T-cell (primary cell): ENCODE measurements at regions not wholly inside any gene's neighbourhood (a gene's known extent, or its start where the extent isn't known, plus 50 kb on each side); places are given as distances from the start of the nearest gene placed in this dataset.

Source experiments
- ATAC-seq, 4 experiments: fragments of 200-7000 bp in 3 of 4; fragments of 150-1000 bp in 1 of 4; cut with Tn5 transposase; replicated peaks in 1 of 4; 1 replicate in 3 of 4; 2 replicates in 1 of 4; pipeline ENCODE4 v1.10.0; 2021; ENCODE audit warnings: moderate library complexity in 3 of 4, mild to moderate bottlenecking in 2 of 4, moderate number of reproducible peaks in 1 of 4
- CTCF ChIA-PET, 2 donors: fragments of 300-600 bp; sonication (Branson Sonifier 250); formaldehyde crosslinking; loops; one replicate each; lab custom pipeline; 2022; ENCODE audit warnings: antibody characterized with exemption in 2 of 2; lab: Charles Lee
- POLR2A ChIA-PET, 2 donors: fragments of 300-600 bp; sonication (Branson Sonifier 250); formaldehyde crosslinking; loops; one replicate each; lab custom pipeline; 2022; ENCODE audit warnings: antibody characterized with exemption in 2 of 2; lab: Charles Lee
- DNase-seq, 35 experiments: peaks; one replicate each; pipeline versions ENCODE4 v3.0.0 to v3.0.0-alpha.2; 2013 to 2023
- H3K27ac ChIP-seq: one replicate; pipeline ENCODE4 v1.5.1; 2013; ENCODE audit warnings: low read length
- H3K27me3 ChIP-seq, 2 experiments: replicated peaks in 1 of 2; 1 replicate in 1 of 2; 2 replicates in 1 of 2; pipeline versions ENCODE4 v1.6.1 to v1.7.0; 2013; ENCODE audit warnings: low read length in 1 of 2, mixed read lengths in 1 of 2; ENCODE audit not compliant: control insufficient read depth in 2 of 2, insufficient read depth in 2 of 2; ENCODE audit errors: extremely low read depth in 1 of 2
- H3K36me3 ChIP-seq, 2 donors: 1 replicate in 1 of 2; 2 replicates in 1 of 2; pipeline versions ENCODE4 v1.6.1 to v1.7.0; 2013; ENCODE audit warnings: low read length in 1 of 2; ENCODE audit not compliant: control insufficient read depth in 2 of 2, insufficient read depth in 1 of 2; ENCODE audit errors: extremely low read depth in 1 of 2
- H3K4me1 ChIP-seq, 2 experiments: 1 replicate in 1 of 2; 2 replicates in 1 of 2; pipeline versions ENCODE4 v1.6.1 to v1.7.0; 2013; ENCODE audit warnings: low read length in 2 of 2, mixed read lengths in 1 of 2; ENCODE audit not compliant: insufficient read depth in 2 of 2, control insufficient read depth in 1 of 2; ENCODE audit errors: extremely low read depth in 1 of 2
- H3K4me3 ChIP-seq, 2 donors: 1 replicate in 1 of 2; 2 replicates in 1 of 2; pipeline versions ENCODE4 v1.5.1 to v1.7.0; 2013; ENCODE audit warnings: mild to moderate bottlenecking in 2 of 2, low read length in 1 of 2, moderate library complexity in 1 of 2; ENCODE audit not compliant: control insufficient read depth in 1 of 2; ENCODE audit errors: extremely low read depth in 1 of 2
- H3K9me3 ChIP-seq: 2 replicates; pipeline ENCODE4 v1.7.0; 2013
- H3K27ac Mint-ChIP-seq, 2 donors: one replicate each; pipeline ENCODE4 v1.8.0; 2020 to 2021; ENCODE audit warnings: mild to moderate bottlenecking in 2 of 2, mixed read lengths in 2 of 2
- H3K27me3 Mint-ChIP-seq, 2 donors: one replicate each; pipeline ENCODE4 v1.8.0; 2021 to 2022; ENCODE audit warnings: mixed read lengths in 2 of 2
- H3K36me3 Mint-ChIP-seq: one replicate; pipeline ENCODE4 v1.8.0; 2021; ENCODE audit warnings: mixed read lengths
- H3K4me1 Mint-ChIP-seq, 3 donors: one replicate each; pipeline ENCODE4 v1.8.0; 2020 to 2022; ENCODE audit warnings: mixed read lengths in 3 of 3, mild to moderate bottlenecking in 1 of 3
- H3K4me3 Mint-ChIP-seq, 3 donors: one replicate each; pipeline ENCODE4 v1.8.0; 2020 to 2022; ENCODE audit warnings: mild to moderate bottlenecking in 3 of 3, mixed read lengths in 3 of 3, moderate library complexity in 3 of 3
- H3K9me3 Mint-ChIP-seq, 3 donors: one replicate each; pipeline ENCODE4 v1.8.0; 2020 to 2022; ENCODE audit warnings: mixed read lengths in 3 of 3
- WGBS: methylation state at CpG from one replicate; pipeline ENCODE4 v1.1.5; 2013; ENCODE audit warnings: missing lambda C conversion rate; ENCODE audit not compliant: insufficient coverage; 5-methylcytosine and 5-hydroxymethylcytosine counted together

DNA sequence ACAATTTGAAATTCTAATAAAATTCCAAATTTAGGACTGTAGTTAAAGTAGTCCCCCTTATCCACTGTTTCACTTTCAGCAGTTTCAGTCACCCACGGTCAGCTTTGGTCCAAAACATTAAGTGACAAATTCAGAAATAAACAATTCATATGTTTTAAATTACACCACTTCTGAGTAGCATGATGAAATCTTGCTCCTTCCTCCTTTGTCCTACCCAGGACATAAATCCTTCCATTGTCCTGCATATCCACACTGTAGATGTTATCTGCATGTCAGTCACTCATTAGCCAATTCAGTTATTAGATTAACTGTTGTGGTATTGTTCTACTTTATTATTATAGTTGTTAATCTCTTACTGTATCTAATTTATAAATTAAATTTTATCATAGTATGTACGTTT, 376.5 kb downstream of the SH3GL2 start:
- no peaks in the 10 kb centered on the region for H3K36me3 Mint-ChIP-seq
- Histone ChIP-seq H3K4me1 (no peaks in the 10 kb centered on the region), H3K4me3 (no peak overlapping the region), H3K36me3 (no peaks in the 10 kb centered on the region), H3K27me3 (no peaks in the 10 kb centered on the region), H3K27ac (no peak overlapping the region), H3K9me3 (no peaks in the 10 kb centered on the region)
- no peaks in the 10 kb centered on the region for H3K4me1 Mint-ChIP-seq
- WGBS: 63% methylated on average over 1 of the region's 2 CpGs
- no peak for DNase-seq
- CTCF ChIA-PET: no interaction called here
- no peaks in the 10 kb centered on the region for H3K27me3 Mint-ChIP-seq
- no peak overlapping the region for H3K4me3 Mint-ChIP-seq
- ATAC-seq: no peak
- POLR2A ChIA-PET: no interaction called here
- H3K9me3 Mint-ChIP-seq: peaks cover 0 to 6% (median 0%) of the 10 kb centered on the region in 3 donors
- no peak overlapping the region for H3K27ac Mint-ChIP-seq

DNA sequence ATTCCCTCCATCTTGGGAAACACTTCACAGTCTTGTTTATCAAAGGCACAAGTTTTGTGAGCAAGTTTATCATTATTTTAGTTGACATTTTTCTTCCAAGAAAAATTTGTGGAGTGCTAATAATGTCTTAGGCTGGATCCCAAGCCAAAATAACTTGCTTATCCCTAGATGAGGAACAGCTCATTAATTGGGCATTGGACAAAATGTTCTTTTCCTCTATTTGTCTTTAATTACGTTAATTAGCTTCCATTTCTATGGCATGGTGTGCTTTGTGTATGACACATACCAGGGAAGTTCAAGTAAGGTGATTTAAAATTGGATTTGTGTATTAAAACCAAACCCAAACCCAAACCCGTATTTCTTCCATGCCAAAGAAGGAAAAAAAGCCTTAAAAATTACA, 379.5 kb downstream of the SH3GL2 start:
- ChIA-PET POLR2A (no interaction called here), CTCF (no interaction called here)
- H3K4me1 ChIP-seq: no peaks in the 10 kb centered on the region
- no peaks in the 10 kb centered on the region for H3K27me3 ChIP-seq
- no CpG with 5 or more reads among the region's 2 CpGs for WGBS
- H3K4me3 Mint-ChIP-seq: no peak overlapping the region
- DNase-seq (no peak), ATAC-seq (no peak)
- no peak overlapping the region for H3K4me3 ChIP-seq
- H3K27ac ChIP-seq: no peak overlapping the region
- H3K4me1 Mint-ChIP-seq: no peaks in the 10 kb centered on the region
- no peak overlapping the region for H3K27ac Mint-ChIP-seq
- H3K36me3 Mint-ChIP-seq: no peaks in the 10 kb centered on the region
- H3K9me3 Mint-ChIP-seq: peaks cover 0 to 8% (median 4%) of the 10 kb centered on the region in 3 donors
- no peaks in the 10 kb centered on the region for H3K36me3 ChIP-seq
- no peaks in the 10 kb centered on the region for H3K27me3 Mint-ChIP-seq
- H3K9me3 ChIP-seq: no peaks in the 10 kb centered on the region

DNA sequence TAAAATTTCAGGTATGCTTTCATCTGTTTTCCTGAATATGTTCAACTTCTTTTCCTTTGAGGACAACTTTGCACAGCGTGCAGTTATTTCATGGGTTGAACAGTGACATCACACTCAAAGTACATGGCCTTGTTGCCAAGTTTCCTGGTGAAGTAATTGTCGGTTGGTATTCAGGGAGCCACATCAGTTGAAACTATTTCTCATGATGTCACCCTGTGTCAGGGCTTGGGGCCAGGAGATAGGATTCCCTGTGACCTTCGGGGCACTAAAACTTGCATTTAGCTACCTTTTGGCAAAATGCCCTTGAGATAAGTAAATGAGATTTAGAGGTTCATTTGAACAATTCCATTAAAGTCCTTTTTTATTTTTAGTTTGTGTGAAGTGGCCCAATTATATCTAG, 383.9 kb downstream of the SH3GL2 start:
- H3K9me3 Mint-ChIP-seq: peaks cover 0 to 8% (median 4%) of the 10 kb centered on the region in 3 donors
- Histone ChIP-seq H3K27ac (no peak overlapping the region), H3K27me3 (no peaks in the 10 kb centered on the region), H3K36me3 (no peaks in the 10 kb centered on the region), H3K9me3 (no peaks in the 10 kb centered on the region), H3K4me1 (no peaks in the 10 kb centered on the region), H3K4me3 (no peak overlapping the region)
- ATAC-seq (no peak), DNase-seq (no peak)
- no peaks in the 10 kb centered on the region for H3K4me1 Mint-ChIP-seq
- no peak overlapping the region for H3K27ac Mint-ChIP-seq
- no peaks in the 10 kb centered on the region for H3K36me3 Mint-ChIP-seq
- CTCF ChIA-PET: no interaction called here
- POLR2A ChIA-PET: interaction anchor here in 1 of 2 donors (0.6 kb wide), 1 partner anchor 219 kb away, joined by 5 read pairs; no protein-coding TSS in a partner anchor
- H3K27me3 Mint-ChIP-seq: no peaks in the 10 kb centered on the region
- H3K4me3 Mint-ChIP-seq: no peak overlapping the region
- WGBS: 90% methylated on average over 2 of the region's 3 CpGs

DNA sequence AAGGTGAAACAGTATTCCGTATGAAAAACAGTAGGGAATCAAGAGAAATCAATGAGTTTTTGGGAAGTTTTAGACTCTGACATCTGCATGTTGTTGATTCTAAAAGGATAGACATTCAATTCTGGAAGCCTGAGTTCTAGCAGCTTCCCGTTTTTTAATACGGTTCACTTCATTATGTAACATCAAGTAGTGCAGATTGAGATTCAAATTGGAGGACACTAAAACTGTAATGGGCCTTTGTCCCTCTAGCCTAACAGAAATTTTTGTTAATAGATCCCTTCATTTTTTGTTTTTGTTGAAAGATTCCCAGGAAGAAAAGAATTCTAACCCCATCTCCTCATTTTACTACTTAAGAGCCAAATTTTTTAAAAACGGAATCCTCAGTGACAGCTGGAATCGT, 384.6 kb downstream of the SH3GL2 start:
- H3K27me3 Mint-ChIP-seq: no peaks in the 10 kb centered on the region
- ATAC-seq (no peak), DNase-seq (no peak)
- H3K4me3 Mint-ChIP-seq: no peak overlapping the region
- no peak overlapping the region for H3K27ac ChIP-seq
- no peaks in the 10 kb centered on the region for H3K27me3 ChIP-seq
- 83% methylated on average over 1 of the region's 5 CpGs for WGBS
- H3K4me1 ChIP-seq: no peaks in the 10 kb centered on the region
- no peak overlapping the region for H3K27ac Mint-ChIP-seq
- H3K9me3 Mint-ChIP-seq: peaks cover 0 to 8% (median 4%) of the 10 kb centered on the region in 3 donors
- no peaks in the 10 kb centered on the region for H3K9me3 ChIP-seq
- CTCF ChIA-PET: no interaction called here
- no peaks in the 10 kb centered on the region for H3K4me1 Mint-ChIP-seq
- no peak overlapping the region for H3K4me3 ChIP-seq
- POLR2A ChIA-PET: interaction anchor here in 1 of 2 donors (0.6 kb wide), 1 partner anchor 220 kb away, joined by 5 read pairs; no protein-coding TSS in a partner anchor
- H3K36me3 Mint-ChIP-seq: no peaks in the 10 kb centered on the region
- H3K36me3 ChIP-seq: no peaks in the 10 kb centered on the region

DNA sequence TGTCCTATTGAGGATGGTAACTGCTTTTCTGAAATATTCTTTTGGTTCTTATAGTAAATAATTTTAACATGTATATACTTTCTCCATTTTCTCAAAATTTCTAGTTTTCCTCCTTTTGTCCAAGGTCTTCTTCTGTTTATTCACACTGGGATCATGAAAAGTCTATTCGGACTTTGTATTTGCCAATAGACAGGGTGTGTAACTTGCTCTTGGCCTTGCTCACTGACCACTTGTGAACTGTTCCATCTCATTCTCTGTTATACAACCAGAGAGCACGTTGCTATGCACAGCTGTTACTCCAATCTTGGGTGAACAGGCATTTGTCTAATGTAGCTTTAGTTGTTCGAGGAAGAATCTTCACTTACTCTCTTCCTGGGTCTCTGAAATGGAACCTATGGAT, 388.9 kb downstream of the SH3GL2 start:
- Mint-ChIP-seq H3K4me1 (no peaks in the 10 kb centered on the region), H3K36me3 (no peaks in the 10 kb centered on the region), H3K27me3 (no peaks in the 10 kb centered on the region), H3K27ac (no peak overlapping the region), H3K4me3 (no peak overlapping the region), H3K9me3 (peaks cover 0 to 6% (median 0%) of the 10 kb centered on the region in 3 donors)
- ChIA-PET CTCF (no interaction called here), POLR2A (no interaction called here)
- H3K4me3 ChIP-seq: no peak overlapping the region
- no peaks in the 10 kb centered on the region for H3K4me1 ChIP-seq
- no CpG with 5 or more reads among the region's 3 CpGs for WGBS
- H3K9me3 ChIP-seq: no peaks in the 10 kb centered on the region
- no peak overlapping the region for H3K27ac ChIP-seq
- no peaks in the 10 kb centered on the region for H3K27me3 ChIP-seq
- ATAC-seq (no peak), DNase-seq (no peak)
- H3K36me3 ChIP-seq: no peaks in the 10 kb centered on the region

DNA sequence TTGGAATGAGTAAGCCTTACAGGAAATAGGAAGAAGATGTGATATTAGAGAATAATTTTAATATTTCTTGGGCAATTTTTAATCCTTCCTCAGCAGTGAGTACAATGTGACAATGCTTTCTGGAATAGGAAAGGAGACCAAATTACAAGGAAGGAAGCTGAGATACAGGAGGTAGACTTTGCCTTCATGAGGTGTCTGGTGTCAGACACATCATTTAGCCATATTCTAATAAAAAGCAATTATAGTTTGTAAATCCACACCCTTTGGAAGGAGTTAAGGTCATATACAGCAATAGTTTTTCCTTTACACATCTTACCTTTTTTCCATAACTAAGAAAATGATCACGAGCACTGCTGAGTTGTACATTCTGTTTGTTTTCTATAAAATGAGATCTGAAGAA, 390.4 kb downstream of the SH3GL2 start:
- Histone ChIP-seq H3K4me1 (no peaks in the 10 kb centered on the region), H3K27ac (no peak overlapping the region), H3K4me3 (no peak overlapping the region), H3K36me3 (no peaks in the 10 kb centered on the region), H3K9me3 (no peaks in the 10 kb centered on the region), H3K27me3 (no peaks in the 10 kb centered on the region)
- ChIA-PET POLR2A (no interaction called here), CTCF (no interaction called here)
- H3K4me1 Mint-ChIP-seq: no peaks in the 10 kb centered on the region
- no peak overlapping the region for H3K4me3 Mint-ChIP-seq
- no peaks in the 10 kb centered on the region for H3K27me3 Mint-ChIP-seq
- H3K36me3 Mint-ChIP-seq: no peaks in the 10 kb centered on the region
- H3K27ac Mint-ChIP-seq: no peak overlapping the region
- no peak for ATAC-seq
- no CpG with 5 or more reads among the region's 1 CpG for WGBS
- no peak for DNase-seq
- H3K9me3 Mint-ChIP-seq: peaks cover 0 to 6% (median 1%) of the 10 kb centered on the region in 3 donors

DNA sequence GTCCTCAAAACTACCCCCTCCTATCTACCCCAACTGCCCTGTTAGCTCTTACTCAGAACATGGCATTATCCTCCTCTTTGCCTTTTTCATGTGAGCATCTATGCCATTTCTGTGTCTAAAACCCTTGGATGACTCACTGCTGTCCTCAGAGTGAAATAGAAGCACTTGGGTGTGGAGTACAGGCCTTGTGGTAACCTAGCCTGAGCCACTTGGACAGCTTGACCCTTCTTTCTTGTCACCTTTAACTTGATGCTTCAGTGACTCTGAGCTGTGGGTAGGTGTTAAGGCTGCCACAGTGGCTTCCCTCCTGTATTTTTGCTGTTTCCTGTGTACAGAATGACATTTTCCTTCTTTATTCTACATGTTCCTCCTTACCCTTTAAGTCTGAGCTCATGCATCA, 391.4 kb downstream of the SH3GL2 start:
- no peaks in the 10 kb centered on the region for H3K27me3 Mint-ChIP-seq
- H3K4me1 ChIP-seq: no peaks in the 10 kb centered on the region
- ChIA-PET POLR2A (no interaction called here), CTCF (no interaction called here)
- H3K36me3 ChIP-seq: no peaks in the 10 kb centered on the region
- H3K4me1 Mint-ChIP-seq: no peaks in the 10 kb centered on the region
- peaks cover 10 to 11% (median 10%) of the 10 kb centered on the region in 3 donors for H3K9me3 Mint-ChIP-seq
- H3K36me3 Mint-ChIP-seq: no peaks in the 10 kb centered on the region
- H3K27ac Mint-ChIP-seq: no peak overlapping the region
- no peak overlapping the region for H3K4me3 ChIP-seq
- no peak overlapping the region for H3K27ac ChIP-seq
- DNase-seq: no peak
- no peak for ATAC-seq
- H3K27me3 ChIP-seq: no peaks in the 10 kb centered on the region
- no peaks in the 10 kb centered on the region for H3K9me3 ChIP-seq
- H3K4me3 Mint-ChIP-seq: no peak overlapping the region
